ENCODE measurements at regions not wholly inside any gene's neighbourhood (a gene's known extent, or its start where the extent isn't known, plus 50 kb on each side); places are given as distances from the start of the nearest gene placed in this dataset.

- no peak overlapping the region for H3K4me3 ChIP-seq (ENCODE audit: low read depth, low read length)
- ChIA-PET POLR2A (no interaction called here), CTCF (no interaction called here)
- H3K27me3 ChIP-seq (ENCODE audit: control insufficient read depth, insufficient read depth, low read length), result no peaks in the 10 kb centered on the region
- H3K27ac ChIP-seq (ENCODE audit: low read depth, low read length), result no peak overlapping the region
- H3K9me3 ChIP-seq (ENCODE audit: control insufficient read depth, insufficient read depth, low read length), result peaks cover 12% of the 10 kb centered on the region
- TF ChIP-seq, protein P1, sequence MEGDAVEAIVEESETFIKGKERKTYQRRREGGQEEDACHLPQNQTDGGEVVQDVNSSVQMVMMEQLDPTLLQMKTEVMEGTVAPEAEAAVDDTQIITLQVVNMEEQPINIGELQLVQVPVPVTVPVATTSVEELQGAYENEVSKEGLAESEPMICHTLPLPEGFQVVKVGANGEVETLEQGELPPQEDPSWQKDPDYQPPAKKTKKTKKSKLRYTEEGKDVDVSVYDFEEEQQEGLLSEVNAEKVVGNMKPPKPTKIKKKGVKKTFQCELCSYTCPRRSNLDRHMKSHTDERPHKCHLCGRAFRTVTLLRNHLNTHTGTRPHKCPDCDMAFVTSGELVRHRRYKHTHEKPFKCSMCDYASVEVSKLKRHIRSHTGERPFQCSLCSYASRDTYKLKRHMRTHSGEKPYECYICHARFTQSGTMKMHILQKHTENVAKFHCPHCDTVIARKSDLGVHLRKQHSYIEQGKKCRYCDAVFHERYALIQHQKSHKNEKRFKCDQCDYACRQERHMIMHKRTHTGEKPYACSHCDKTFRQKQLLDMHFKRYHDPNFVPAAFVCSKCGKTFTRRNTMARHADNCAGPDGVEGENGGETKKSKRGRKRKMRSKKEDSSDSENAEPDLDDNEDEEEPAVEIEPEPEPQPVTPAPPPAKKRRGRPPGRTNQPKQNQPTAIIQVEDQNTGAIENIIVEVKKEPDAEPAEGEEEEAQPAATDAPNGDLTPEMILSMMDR (IDR thresholded peaks at IDR 0.05; ENCODE audit: low read depth, low read length), result no peak
- DNase-seq (ENCODE audit: low read depth, low spot score), result no peak
Observed at GRCh38 chr1:238272145-238272544, 381.4 kb upstream of the ZP4 start.

GRCh38 chr1:238265866-238266265 lies 375.1 kb upstream of the ZP4 start:
- no peaks in the 10 kb centered on the region for H3K27me3 ChIP-seq (ENCODE audit: control insufficient read depth, insufficient read depth, low read length)
- peaks cover 16% of the 10 kb centered on the region for H3K9me3 ChIP-seq (ENCODE audit: control insufficient read depth, insufficient read depth, low read length)
- ChIA-PET POLR2A (no interaction called here), CTCF (no interaction called here)
- TF ChIP-seq, protein P1 (IDR thresholded peaks at IDR 0.05; ENCODE audit: low read depth, low read length), result no peak
- no peak overlapping the region for H3K27ac ChIP-seq (ENCODE audit: low read depth, low read length)
- DNase-seq (ENCODE audit: low read depth, low spot score), result no peak
- no peak overlapping the region for H3K4me3 ChIP-seq (ENCODE audit: low read depth, low read length)

DNA sequence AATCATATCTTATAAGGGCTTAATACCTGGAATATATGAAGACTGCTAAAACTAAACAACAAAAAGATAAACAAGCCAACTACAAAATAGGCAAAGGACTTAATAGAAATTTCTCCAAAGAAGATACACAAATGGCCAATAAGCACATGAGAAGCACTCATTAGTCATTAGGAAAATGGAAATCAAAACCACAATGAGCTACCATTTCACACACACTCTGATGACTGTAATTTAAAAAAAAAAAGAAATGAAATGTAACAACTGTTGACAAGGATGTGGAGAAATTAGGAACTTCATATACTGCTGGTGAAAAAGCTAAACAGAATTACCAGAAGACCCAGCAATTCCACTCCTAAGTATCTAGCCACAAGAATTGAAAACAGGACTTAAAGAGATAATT lies 374.2 kb upstream of the ZP4 start:
- Histone ChIP-seq H3K27ac (ENCODE audit: low read depth, low read length) (no peak overlapping the region), H3K27me3 (ENCODE audit: control insufficient read depth, insufficient read depth, low read length) (no peaks in the 10 kb centered on the region), H3K9me3 (ENCODE audit: control insufficient read depth, insufficient read depth, low read length) (peaks cover 16% of the 10 kb centered on the region), H3K4me3 (ENCODE audit: low read depth, low read length) (no peak overlapping the region)
- ChIA-PET CTCF (no interaction called here), POLR2A (no interaction called here)
- TF ChIP-seq, protein P1 (IDR thresholded peaks at IDR 0.05; ENCODE audit: low read depth, low read length), result no peak
- no peak for DNase-seq (ENCODE audit: low read depth, low spot score)

DNA sequence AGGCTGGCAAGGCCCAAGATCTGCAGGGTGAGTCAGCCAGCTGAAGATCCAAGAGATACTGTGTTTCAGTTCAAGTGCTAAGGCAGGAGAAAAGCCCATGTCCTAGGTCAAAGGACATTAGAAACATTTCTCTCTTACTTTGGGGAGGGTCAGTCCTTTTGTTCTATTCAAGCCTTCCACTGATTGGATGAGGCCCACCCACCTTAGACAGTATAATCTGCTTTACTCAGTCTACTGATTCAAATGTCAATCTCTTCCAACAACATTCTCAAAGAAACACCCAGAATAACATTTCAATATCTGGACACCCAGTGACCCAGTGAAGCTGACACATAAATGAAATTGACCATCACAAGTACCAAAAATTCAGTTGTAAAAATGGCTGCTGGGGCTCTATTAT lies 367.8 kb upstream of the ZP4 start:
- ChIA-PET POLR2A (no interaction called here), CTCF (no interaction called here)
- Histone ChIP-seq H3K27ac (ENCODE audit: low read depth, low read length) (no peak overlapping the region), H3K9me3 (ENCODE audit: control insufficient read depth, insufficient read depth, low read length) (peaks cover 15% of the 10 kb centered on the region), H3K4me3 (ENCODE audit: low read depth, low read length) (no peak overlapping the region), H3K27me3 (ENCODE audit: control insufficient read depth, insufficient read depth, low read length) (no peaks in the 10 kb centered on the region)
- no peak for DNase-seq (ENCODE audit: low read depth, low spot score)
- TF ChIP-seq, protein P1 (IDR thresholded peaks at IDR 0.05; ENCODE audit: low read depth, low read length), result no peak

DNA sequence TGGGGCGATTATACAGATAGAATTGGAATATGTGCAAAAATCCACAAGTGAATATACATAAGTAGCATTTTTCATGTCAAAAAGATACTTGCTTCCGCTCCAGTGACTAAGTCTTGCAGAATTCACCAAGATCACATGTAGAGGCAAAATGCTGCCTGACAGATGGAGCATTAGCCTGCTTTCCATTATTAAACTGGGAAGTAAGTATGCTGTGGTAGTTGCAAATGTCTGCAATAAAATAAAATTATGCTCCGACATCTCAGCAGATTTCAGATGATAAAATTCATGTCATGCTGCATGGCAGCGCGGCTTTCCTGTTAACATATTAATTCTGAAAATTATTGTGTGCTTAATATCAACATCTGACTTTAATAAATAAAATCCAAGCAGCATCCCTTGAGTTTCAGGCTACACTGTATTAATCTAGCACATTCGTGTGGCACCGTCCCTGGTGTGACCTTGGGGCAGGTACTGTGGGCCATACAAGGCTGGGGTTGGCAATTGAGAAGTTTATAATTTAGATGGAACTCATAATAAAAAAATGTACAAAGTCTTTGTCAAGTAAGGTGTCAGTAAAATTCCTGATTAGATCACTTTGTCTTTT lies 366.4 kb upstream of the ZP4 start:
- POLR2A ChIA-PET, result no interaction called here
- no peak overlapping the region for H3K27ac ChIP-seq (ENCODE audit: low read depth, low read length)

More for the DNA sequence above, 366.4 kb upstream of the ZP4 start:
- CTCF ChIA-PET, result no interaction called here
- peaks cover 16% of the 10 kb centered on the region for H3K9me3 ChIP-seq (ENCODE audit: control insufficient read depth, insufficient read depth, low read length)
- TF ChIP-seq, protein P1 (IDR thresholded peaks at IDR 0.05; ENCODE audit: low read depth, low read length), result no peak
- H3K4me3 ChIP-seq (ENCODE audit: low read depth, low read length), result no peak overlapping the region
- DNase-seq (ENCODE audit: low read depth, low spot score), result no peak
- H3K27me3 ChIP-seq (ENCODE audit: control insufficient read depth, insufficient read depth, low read length), result no peaks in the 10 kb centered on the region
